ENCODE measurements at regions not wholly inside any gene's neighbourhood (a gene's known extent, or its start where the extent isn't known, plus 50 kb on each side); places are given as distances from the start of the nearest gene placed in this dataset.

- TF ChIP-seq CTCF (IDR thresholded peaks at IDR 0.05; ENCODE audit: borderline replicate concordance, insufficient read depth, low read depth, low read length), result no peak
- no peak overlapping the region for H3K4me3 ChIP-seq (ENCODE audit: low read depth, low read length)
Observed at GRCh38 chr2:212845941-212846340, 305.5 kb downstream of the IKZF2 start.

- no peak for TF ChIP-seq CTCF (IDR thresholded peaks at IDR 0.05; ENCODE audit: borderline replicate concordance, insufficient read depth, low read depth, low read length)
- H3K4me3 ChIP-seq (ENCODE audit: low read depth, low read length), result no peak overlapping the region
Observed at GRCh38 chr2:212843409-212844199, 305.0 kb upstream of the ERBB4 start.

GRCh38 chr2:212842544-212843185 is 304.1 kb upstream of the ERBB4 start:
- TF ChIP-seq CTCF (IDR thresholded peaks at IDR 0.05; ENCODE audit: borderline replicate concordance, insufficient read depth, low read depth, low read length), result no peak
- H3K4me3 ChIP-seq (ENCODE audit: low read depth, low read length), result no peak overlapping the region

- no peak for TF ChIP-seq CTCF (IDR thresholded peaks at IDR 0.05; ENCODE audit: borderline replicate concordance, insufficient read depth, low read depth, low read length)
- no peak overlapping the region for H3K4me3 ChIP-seq (ENCODE audit: low read depth, low read length)
Observed at GRCh38 chr2:212841460-212841859, 302.9 kb upstream of the ERBB4 start.

GRCh38 chr2:212832211-212833195 is 293.9 kb upstream of the ERBB4 start:
- no peak for TF ChIP-seq CTCF (IDR thresholded peaks at IDR 0.05; ENCODE audit: borderline replicate concordance, insufficient read depth, low read depth, low read length)
- no peak overlapping the region for H3K4me3 ChIP-seq (ENCODE audit: low read depth, low read length)

GRCh38 chr2:212831671-212832199 is 293.1 kb upstream of the ERBB4 start:
- no peak overlapping the region for H3K4me3 ChIP-seq (ENCODE audit: low read depth, low read length)
- TF ChIP-seq CTCF (IDR thresholded peaks at IDR 0.05; ENCODE audit: borderline replicate concordance, insufficient read depth, low read depth, low read length), result no peak
